ENCODE measurements at regions not wholly inside any gene's neighbourhood (a gene's known extent, or its start where the extent isn't known, plus 50 kb on each side); places are given as distances from the start of the nearest gene placed in this dataset.
"Not testable (repeated sequence)": the region's sequence is repeated elsewhere in the genome, so short reads cannot be mapped to it uniquely, and the experiment has no call there.

- no peaks in the 10 kb centered on the region for H3K9me2 ChIP-seq (ENCODE audit: low read depth, low read length)
- H3F3A ChIP-seq (ENCODE audit: insufficient read depth, low read length), result no peaks in the 10 kb centered on the region
- H3K4me2 ChIP-seq (ENCODE audit: low read length), result no peak overlapping the region
- H3K9ac ChIP-seq (ENCODE audit: low read length), result no peak overlapping the region
- no peaks in the 10 kb centered on the region for H3K36me3 ChIP-seq (ENCODE audit: insufficient read depth, low read length)
- no peak for TF ChIP-seq EZH2 (IDR thresholded peaks at IDR 0.05; ENCODE audit: borderline replicate concordance, low read length)
- TF ChIP-seq CTCF (IDR thresholded peaks at IDR 0.05; ENCODE audit: low read length), result no peak
- H2AFZ ChIP-seq (ENCODE audit: low read length), result no peak overlapping the region
- no peaks in the 10 kb centered on the region for H3K79me2 ChIP-seq (ENCODE audit: insufficient read depth, low read length)
- H3K4me3 ChIP-seq (ENCODE audit: low read depth, low read length, poor library complexity, severe bottlenecking), result no peak overlapping the region
- no peaks in the 10 kb centered on the region for H3K27me3 ChIP-seq (ENCODE audit: insufficient read depth, low read length)
- H3K9me3 ChIP-seq (ENCODE audit: low read length), result no peaks in the 10 kb centered on the region
- H4K20me1 ChIP-seq (ENCODE audit: insufficient read depth, low read length), result no peaks in the 10 kb centered on the region
- no peaks in the 10 kb centered on the region for H3K4me1 ChIP-seq (ENCODE audit: insufficient read depth, low read length, severe bottlenecking)
- no peak overlapping the region for H3K27ac ChIP-seq (ENCODE audit: low read depth, low read length, poor library complexity, severe bottlenecking)
Measured at GRCh38 chr4:97073194-97073593, 1070.1 kb downstream of the STPG2 start.

GRCh38 chr4:97074531-97074930, 1068.7 kb downstream of the STPG2 start:
- no peak overlapping the region for H3K4me3 ChIP-seq (ENCODE audit: low read depth, low read length, poor library complexity, severe bottlenecking)
- no peaks in the 10 kb centered on the region for H4K20me1 ChIP-seq (ENCODE audit: insufficient read depth, low read length)
- no peak overlapping the region for H2AFZ ChIP-seq (ENCODE audit: low read length)
- TF ChIP-seq CTCF (IDR thresholded peaks at IDR 0.05; ENCODE audit: low read length) (no peak), EZH2 (IDR thresholded peaks at IDR 0.05; ENCODE audit: borderline replicate concordance, low read length) (no peak)
- H3K9ac ChIP-seq (ENCODE audit: low read length), result no peak overlapping the region
- no peak overlapping the region for H3K4me2 ChIP-seq (ENCODE audit: low read length)
- no peaks in the 10 kb centered on the region for H3K9me3 ChIP-seq (ENCODE audit: low read length)
- H3K27me3 ChIP-seq (ENCODE audit: insufficient read depth, low read length), result no peaks in the 10 kb centered on the region
- no peaks in the 10 kb centered on the region for H3K79me2 ChIP-seq (ENCODE audit: insufficient read depth, low read length)
- H3K27ac ChIP-seq (ENCODE audit: low read depth, low read length, poor library complexity, severe bottlenecking), result no peak overlapping the region
- H3K9me2 ChIP-seq (ENCODE audit: low read depth, low read length), result no peaks in the 10 kb centered on the region
- H3K4me1 ChIP-seq (ENCODE audit: insufficient read depth, low read length, severe bottlenecking), result no peaks in the 10 kb centered on the region
- H3F3A ChIP-seq (ENCODE audit: insufficient read depth, low read length), result no peaks in the 10 kb centered on the region
- no peaks in the 10 kb centered on the region for H3K36me3 ChIP-seq (ENCODE audit: insufficient read depth, low read length)

DNA sequence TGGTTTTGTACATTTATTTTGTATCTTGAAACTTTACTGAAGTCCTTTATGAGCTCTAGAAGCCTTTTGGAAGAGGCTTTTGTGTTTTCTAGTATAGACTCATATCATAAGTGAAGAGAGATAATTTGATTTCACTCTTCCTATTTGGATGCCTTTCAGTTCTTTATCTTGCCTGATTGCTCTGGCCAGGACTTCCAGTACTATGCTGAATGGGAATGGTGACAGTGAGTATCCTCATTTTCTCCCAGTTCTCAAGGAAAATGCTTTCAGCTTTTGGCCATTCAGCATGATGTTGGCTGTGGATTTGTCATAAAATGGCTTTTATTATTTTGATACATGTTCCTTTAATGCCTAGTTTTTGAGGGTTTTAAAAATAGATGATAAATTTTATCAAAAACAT, 1061.3 kb downstream of the STPG2 start:
- H3K4me1 ChIP-seq (ENCODE audit: insufficient read depth, low read length, severe bottlenecking), result no peaks in the 10 kb centered on the region

GRCh38 chr4:97097036-97097435, 1046.2 kb downstream of the STPG2 start:
- H3K9ac ChIP-seq (ENCODE audit: low read length); H3K4me2 ChIP-seq (ENCODE audit: low read length); H2AFZ ChIP-seq (ENCODE audit: low read length); H4K20me1 ChIP-seq (ENCODE audit: insufficient read depth, low read length); H3K4me1 ChIP-seq (ENCODE audit: insufficient read depth, low read length, severe bottlenecking); H3K79me2 ChIP-seq (ENCODE audit: insufficient read depth, low read length); H3K27ac ChIP-seq (ENCODE audit: low read depth, low read length, poor library complexity, severe bottlenecking); H3F3A ChIP-seq (ENCODE audit: insufficient read depth, low read length); H3K27me3 ChIP-seq (ENCODE audit: insufficient read depth, low read length); H3K36me3 ChIP-seq (ENCODE audit: insufficient read depth, low read length); H3K4me3 ChIP-seq (ENCODE audit: low read depth, low read length, poor library complexity, severe bottlenecking); H3K9me3 ChIP-seq (ENCODE audit: low read length); H3K9me2 ChIP-seq (ENCODE audit: low read depth, low read length): not testable (repeated sequence)

More for the DNA sequence above, 1061.3 kb downstream of the STPG2 start:
- no peaks in the 10 kb centered on the region for H3K9me3 ChIP-seq (ENCODE audit: low read length)
- no peaks in the 10 kb centered on the region for H4K20me1 ChIP-seq (ENCODE audit: insufficient read depth, low read length)
- H3K9ac ChIP-seq (ENCODE audit: low read length), result no peak overlapping the region
- H3K36me3 ChIP-seq (ENCODE audit: insufficient read depth, low read length), result no peaks in the 10 kb centered on the region
- TF ChIP-seq CTCF (IDR thresholded peaks at IDR 0.05; ENCODE audit: low read length) (no peak), EZH2 (IDR thresholded peaks at IDR 0.05; ENCODE audit: borderline replicate concordance, low read length) (no peak)
- no peaks in the 10 kb centered on the region for H3K9me2 ChIP-seq (ENCODE audit: low read depth, low read length)
- H3F3A ChIP-seq (ENCODE audit: insufficient read depth, low read length), result no peaks in the 10 kb centered on the region
- no peaks in the 10 kb centered on the region for H3K79me2 ChIP-seq (ENCODE audit: insufficient read depth, low read length)
- H3K4me2 ChIP-seq (ENCODE audit: low read length), result no peak overlapping the region
- H3K4me3 ChIP-seq (ENCODE audit: low read depth, low read length, poor library complexity, severe bottlenecking), result no peak overlapping the region
- no peaks in the 10 kb centered on the region for H3K27me3 ChIP-seq (ENCODE audit: insufficient read depth, low read length)
- H2AFZ ChIP-seq (ENCODE audit: low read length), result no peak overlapping the region
- H3K27ac ChIP-seq (ENCODE audit: low read depth, low read length, poor library complexity, severe bottlenecking), result no peak overlapping the region

GRCh38 chr4:97101171-97101570, 1042.1 kb downstream of the STPG2 start:
- not testable (repeated sequence) for H3K4me1 ChIP-seq (ENCODE audit: insufficient read depth, low read length, severe bottlenecking); H3K27me3 ChIP-seq (ENCODE audit: insufficient read depth, low read length)

More at GRCh38 chr4:97101171-97101570, 1042.1 kb downstream of the STPG2 start:
- H3K4me2 ChIP-seq (ENCODE audit: low read length); H3K9me3 ChIP-seq (ENCODE audit: low read length); H3K9me2 ChIP-seq (ENCODE audit: low read depth, low read length); H4K20me1 ChIP-seq (ENCODE audit: insufficient read depth, low read length); H3K36me3 ChIP-seq (ENCODE audit: insufficient read depth, low read length); H3K79me2 ChIP-seq (ENCODE audit: insufficient read depth, low read length); H3K27ac ChIP-seq (ENCODE audit: low read depth, low read length, poor library complexity, severe bottlenecking); H3K4me3 ChIP-seq (ENCODE audit: low read depth, low read length, poor library complexity, severe bottlenecking); H2AFZ ChIP-seq (ENCODE audit: low read length); H3F3A ChIP-seq (ENCODE audit: insufficient read depth, low read length); H3K9ac ChIP-seq (ENCODE audit: low read length): not testable (repeated sequence)
